ENCODE measurements at regions not wholly inside any gene's neighbourhood (a gene's known extent, or its start where the extent isn't known, plus 50 kb on each side); places are given as distances from the start of the nearest gene placed in this dataset.

- FAIRE-seq (no peak), DNase-seq (ENCODE audit: low read depth in 1 of 2, low spot score in 2 of 2) (no peak)
- Histone ChIP-seq H3K27me3 (replicated peaks in 1 of 4; ENCODE audit: control insufficient read depth in 3 of 4, extremely low read depth in 1 of 4, insufficient read depth in 3 of 4, low read length in 3 of 4) (no peaks in the 10 kb centered on the region), H3K79me1 (ENCODE audit: low read depth, low read length) (no peaks in the 10 kb centered on the region), H3K23me2 (ENCODE audit: low read depth, low read length) (no peaks in the 10 kb centered on the region), H2BK12ac (ENCODE audit: low read depth, low read length) (no peak overlapping the region), H3K36me3 (ENCODE audit: control insufficient read depth in 2 of 4, insufficient read depth in 4 of 4, low read length in 3 of 4) (no peaks in the 10 kb centered on the region), H4K20me1 (replicated peaks in 1 of 2; ENCODE audit: control insufficient read depth in 1 of 2, insufficient read depth in 2 of 2, low read length in 2 of 2) (no peaks in the 10 kb centered on the region), H3K18ac (ENCODE audit: extremely low read depth, low read length) (no peak overlapping the region), H2BK15ac (ENCODE audit: low read length) (no peak overlapping the region), H2BK5ac (ENCODE audit: low read depth, low read length) (no peak overlapping the region), H2AFZ (ENCODE audit: low read length) (no peak overlapping the region), H4K8ac (ENCODE audit: extremely low read depth, insufficient read depth, low read length) (no peak overlapping the region), H2BK20ac (ENCODE audit: low read length) (no peak overlapping the region), H3K4me3 (ENCODE audit: extremely low read depth in 1 of 4, insufficient read depth in 2 of 4, low read depth in 3 of 4, low read length in 4 of 4) (no peak overlapping the region), H3K9me3 (ENCODE audit: insufficient read depth in 2 of 2, low read depth in 1 of 2, low read length in 1 of 2) (no peaks in the 10 kb centered on the region), H3K27ac (ENCODE audit: low read depth, low read length) (no peak overlapping the region), H3K4me2 (ENCODE audit: insufficient read depth in 1 of 2, low read depth in 2 of 2, low read length in 2 of 2) (no peak overlapping the region), H3K14ac (ENCODE audit: insufficient read length) (no peak overlapping the region), H3K9ac (replicated peaks in 1 of 4; ENCODE audit: extremely low read depth in 1 of 4, low read depth in 3 of 4, low read length in 3 of 4) (no peak overlapping the region), H3K56ac (replicated peaks; ENCODE audit: insufficient read length, low read depth, low read length) (no peak overlapping the region), H3K4me1 (replicated peaks in 1 of 4; ENCODE audit: control insufficient read depth in 3 of 4, insufficient read depth in 4 of 4, low read length in 3 of 4) (no peaks in the 10 kb centered on the region), H3K4ac (replicated peaks; ENCODE audit: insufficient read length, low read depth, low read length) (no peak overlapping the region), H4K5ac (ENCODE audit: insufficient read length, low read depth, low read length) (no peak overlapping the region), H4K91ac (replicated peaks; ENCODE audit: insufficient read length, low read length) (no peak overlapping the region), H2AK5ac (ENCODE audit: low read depth, low read length) (no peak overlapping the region), H2BK120ac (replicated peaks; ENCODE audit: low read depth, low read length) (no peak overlapping the region), H3K23ac (ENCODE audit: insufficient read length) (no peak overlapping the region), H3K79me2 (ENCODE audit: control insufficient read depth in 1 of 2, insufficient read depth in 2 of 2, low read length in 2 of 2) (no peaks in the 10 kb centered on the region)
- POLR2A ChIA-PET (ENCODE audit: partially characterized antibody), result interaction anchor here (0.6 kb wide), 1 partner anchor 17 kb away, joined by 4 read pairs; no protein-coding TSS in a partner anchor
- TF ChIP-seq SP2 (IDR thresholded peaks at IDR 0.05; ENCODE audit: low read length), result no peak
- TF ChIP-seq RNF2 (IDR thresholded peaks at IDR 0.05; ENCODE audit: borderline replicate concordance, low read depth, low read length, missing control alignments, poor library complexity, severe bottlenecking), result no peak
- TF ChIP-seq SRF (IDR thresholded peaks at IDR 0.05; ENCODE audit: low read depth, low read length), result no peak
- no peak for TF ChIP-seq EZH2 (IDR thresholded peaks at IDR 0.05; ENCODE audit: low read depth, low read length, severe bottlenecking)
- no peak for TF ChIP-seq SAP30 (IDR thresholded peaks at IDR 0.05; ENCODE audit: insufficient read depth, insufficient replicate concordance, low read length)
- no peak for TF ChIP-seq RFX5 (IDR thresholded peaks at IDR 0.05; ENCODE audit: borderline replicate concordance, low read depth, low read length)
- TF ChIP-seq SP4 (IDR thresholded peaks at IDR 0.05; ENCODE audit: low read length), result no peak
- CTCF ChIA-PET (ENCODE audit: partially characterized antibody), result interaction anchor here (0.7 kb wide), 1 partner anchor 535 kb away, joined by 3 read pairs; no protein-coding TSS in a partner anchor
Measured at GRCh38 chr9:79945495-79945894, 373.7 kb downstream of the TLE4 start.
